H9 (cell line): ENCODE measurements at regions not wholly inside any gene's neighbourhood (a gene's known extent, or its start where the extent isn't known, plus 50 kb on each side); places are given as distances from the start of the nearest gene placed in this dataset.

ENCODE experiments used
- DNase-seq: peaks from one replicate; pipeline ENCODE4 v3.0.0-alpha.2; 2017
- H2AFZ ChIP-seq: one replicate; pipeline ENCODE4 v1.6.1; 2013; ENCODE audit warnings: mild to moderate bottlenecking, low read length, control low read depth, moderate library complexity
- H2AK5ac ChIP-seq: 2 replicates; pipeline ENCODE4 v1.6.1; 2013; ENCODE audit warnings: low read length, control low read depth, mixed read lengths; ENCODE audit not compliant: insufficient read length
- H2BK120ac ChIP-seq: one replicate; pipeline ENCODE4 v1.6.1; 2013; ENCODE audit warnings: low read depth, mild to moderate bottlenecking, low read length, control low read depth, inconsistent platforms; ENCODE audit not compliant: poor library complexity, severe bottlenecking
- H2BK12ac ChIP-seq: 2 replicates; pipeline ENCODE4 v1.6.1; 2013; ENCODE audit warnings: low read length, control low read depth, mixed read lengths, low read depth; ENCODE audit not compliant: insufficient read length
- H2BK15ac ChIP-seq: 2 replicates; pipeline ENCODE4 v1.6.1; 2013; ENCODE audit warnings: low read depth, low read length, control low read depth
- H2BK20ac ChIP-seq: one replicate; pipeline ENCODE4 v1.6.1; 2013; ENCODE audit warnings: low read depth, mild to moderate bottlenecking, low read length, control low read depth, inconsistent platforms; ENCODE audit not compliant: poor library complexity, severe bottlenecking
- H2BK5ac ChIP-seq: 2 replicates; pipeline ENCODE4 v1.6.1; 2013; ENCODE audit warnings: low read length, control low read depth, mixed read lengths; ENCODE audit not compliant: insufficient read length
- H3K14ac ChIP-seq: 2 replicates; pipeline ENCODE4 v1.6.1; 2013; ENCODE audit warnings: low read length, control low read depth; ENCODE audit not compliant: insufficient read depth
- H3K18ac ChIP-seq: 2 replicates; pipeline ENCODE4 v1.6.1; 2013; ENCODE audit warnings: low read depth, mild to moderate bottlenecking, mixed read lengths, low read length, control low read depth; ENCODE audit not compliant: insufficient read length
- H3K23ac ChIP-seq: 2 replicates; pipeline ENCODE4 v1.6.1; 2013; ENCODE audit warnings: low read length, control low read depth, mixed read lengths, low read depth; ENCODE audit not compliant: insufficient read length
- H3K23me2 ChIP-seq: 2 replicates; pipeline ENCODE4 v1.6.1; 2013; ENCODE audit warnings: low read depth, mild to moderate bottlenecking, mixed read lengths, low read length, control low read depth; ENCODE audit not compliant: insufficient read length, poor library complexity, severe bottlenecking
- H3K27ac ChIP-seq: 2 replicates; pipeline ENCODE4 v1.5.1; 2013; ENCODE audit warnings: low read length, control low read depth, mixed read lengths, low read depth; ENCODE audit not compliant: insufficient read length
- H3K27me3 ChIP-seq: 2 replicates; pipeline ENCODE4 v1.6.1; 2013; ENCODE audit warnings: low read length, control low read depth, inconsistent platforms; ENCODE audit not compliant: insufficient read depth
- H3K4ac ChIP-seq: 2 replicates; pipeline ENCODE4 v1.6.1; 2013; ENCODE audit warnings: low read depth, mild to moderate bottlenecking, control low read depth, inconsistent platforms, low read length, moderate library complexity
- H3K4me1 ChIP-seq: 2 replicates; pipeline ENCODE4 v1.6.1; 2013; ENCODE audit warnings: low read length, control low read depth, inconsistent platforms; ENCODE audit not compliant: insufficient read depth
- H3K4me2 ChIP-seq: 2 replicates; pipeline ENCODE4 v1.6.1; 2013; ENCODE audit warnings: low read length, control low read depth, mixed read lengths; ENCODE audit not compliant: insufficient read length, insufficient read depth
- H3K56ac ChIP-seq: 2 replicates; pipeline ENCODE4 v1.6.1; 2013; ENCODE audit warnings: low read depth, mild to moderate bottlenecking, mixed read lengths, low read length, control low read depth; ENCODE audit not compliant: insufficient read length
- H3K79me1 ChIP-seq: 2 replicates; pipeline ENCODE4 v1.6.1; 2013; ENCODE audit warnings: low read depth, mild to moderate bottlenecking, moderate library complexity, low read length, control low read depth, inconsistent platforms; ENCODE audit not compliant: insufficient read depth, poor library complexity, severe bottlenecking
- H3K79me2 ChIP-seq: 2 replicates; pipeline ENCODE4 v1.6.1; 2013; ENCODE audit warnings: low read length, control low read depth, inconsistent platforms; ENCODE audit not compliant: insufficient read depth
- H3K9ac ChIP-seq: 2 replicates; pipeline ENCODE4 v1.6.1; 2013; ENCODE audit warnings: low read length, control low read depth, mixed read lengths; ENCODE audit not compliant: insufficient read length; ENCODE audit errors: extremely low read depth
- H3K9me3 ChIP-seq: one replicate; pipeline ENCODE4 v1.6.1; 2013; ENCODE audit warnings: low read depth, low read length, inconsistent platforms; ENCODE audit not compliant: control insufficient read depth
- H3T11ph ChIP-seq: one replicate; pipeline ENCODE4 v1.6.1; 2013; ENCODE audit warnings: mild to moderate bottlenecking, low read length, control low read depth, inconsistent platforms
- H4K20me1 ChIP-seq: one replicate; pipeline ENCODE4 v1.6.1; 2013; ENCODE audit not compliant: control insufficient read depth, insufficient read length, insufficient read depth
- H4K5ac ChIP-seq: 2 replicates; pipeline ENCODE4 v1.6.1; 2013; ENCODE audit warnings: low read depth, mild to moderate bottlenecking, mixed read lengths, low read length, control low read depth; ENCODE audit not compliant: insufficient read length
- H4K8ac ChIP-seq: replicated peaks from 2 replicates; pipeline ENCODE4 v1.6.1; 2013; ENCODE audit warnings: low read length, control low read depth, mixed read lengths, low read depth; ENCODE audit not compliant: insufficient read length
- H4K91ac ChIP-seq: 2 replicates; pipeline ENCODE4 v1.6.1; 2013; ENCODE audit warnings: low read depth, mild to moderate bottlenecking, moderate library complexity, mixed read lengths, low read length, control low read depth; ENCODE audit not compliant: insufficient read length
- H3K27ac Mint-ChIP-seq, 3 experiments: 2 replicates in 2 of 3; 3 replicates in 1 of 3; pipeline ENCODE4 v1.8.0; 2020 to 2021; ENCODE audit warnings: mixed read lengths in 3 of 3, mild to moderate bottlenecking in 1 of 3, moderate library complexity in 1 of 3
- H3K27me3 Mint-ChIP-seq: 2 replicates; pipeline ENCODE4 v1.8.0; 2021; ENCODE audit warnings: low read depth, mild to moderate bottlenecking, moderate library complexity, mixed read lengths
- H3K36me3 Mint-ChIP-seq, 3 experiments: 2 replicates in 2 of 3; 3 replicates in 1 of 3; pipeline ENCODE4 v1.8.0; 2020 to 2021; ENCODE audit warnings: low read depth in 3 of 3, mixed read lengths in 3 of 3; ENCODE audit not compliant: insufficient read depth in 1 of 3
- H3K4me1 Mint-ChIP-seq, 2 experiments: 2 replicates each; pipeline ENCODE4 v1.8.0; 2020; ENCODE audit warnings: mixed read lengths in 2 of 2
- H3K4me3 Mint-ChIP-seq, 2 experiments: 2 replicates in 1 of 2; 3 replicates in 1 of 2; pipeline ENCODE4 v1.8.0; 2020 to 2021; ENCODE audit warnings: mild to moderate bottlenecking in 2 of 2, mixed read lengths in 2 of 2, moderate library complexity in 1 of 2
- H3K9me3 Mint-ChIP-seq, 2 experiments: 2 replicates in 1 of 2; 3 replicates in 1 of 2; pipeline ENCODE4 v1.8.0; 2020; ENCODE audit warnings: mild to moderate bottlenecking in 2 of 2, mixed read lengths in 2 of 2, moderate library complexity in 1 of 2
- WGBS: extraction: QIAGEN DNeasy Blood & Tissue Kit; methylation state at CpG from one replicate; pipeline ENCODE4 v1.1.7; 2013; ENCODE audit warnings: missing lambda C conversion rate, low lambda C conversion rate, mixed read lengths; ENCODE audit not compliant: insufficient read length; ENCODE audit errors: extremely low coverage; 5-methylcytosine and 5-hydroxymethylcytosine counted together
- TF ChIP-seq, protein P1 (sequence below): fragments of 200-600 bp; sonication (generic); conservative IDR thresholded peaks from 3 replicates; pipeline ENCODE4 v1.8.0; 2021; ENCODE audit warnings: antibody characterized with exemption, mild to moderate bottlenecking

DNA sequence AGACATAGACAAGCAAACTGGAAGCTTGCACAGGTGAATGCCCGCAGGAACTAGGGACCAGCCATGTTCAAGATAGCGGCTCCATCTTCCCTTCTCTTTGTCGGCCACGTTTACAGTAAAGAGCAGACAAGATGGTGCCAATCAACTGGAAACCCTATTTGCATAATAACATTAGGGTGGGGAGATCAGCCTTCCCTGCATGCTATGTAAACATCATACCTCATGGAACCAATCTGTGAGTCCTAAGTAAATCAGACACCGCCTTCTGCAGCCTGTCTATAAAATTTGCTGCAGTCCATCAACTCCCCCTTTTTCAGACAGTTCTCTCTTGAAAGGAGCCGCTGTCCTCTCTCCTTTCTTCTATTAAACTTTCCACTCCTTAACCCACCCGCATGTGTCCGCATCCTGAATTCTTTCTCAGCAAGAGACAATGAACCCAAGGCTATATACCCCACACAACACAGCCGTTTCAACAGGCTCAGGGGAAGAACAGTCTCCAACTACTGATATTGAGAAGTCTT lies 384.4 kb downstream of the EIPR1 start:
- Histone ChIP-seq H2AK5ac (no peak overlapping the region), H2AFZ (no peak overlapping the region), H3K14ac (no peak overlapping the region), H3K27me3 (no peaks in the 10 kb centered on the region), H4K5ac (no peak overlapping the region), H2BK12ac (no peak overlapping the region), H4K20me1 (no peaks in the 10 kb centered on the region), H2BK15ac (no peak overlapping the region), H3T11ph (no peak overlapping the region), H3K27ac (no peak overlapping the region), H2BK5ac (no peak overlapping the region), H3K4me2 (no peak overlapping the region), H3K9me3 (no peaks in the 10 kb centered on the region), H4K8ac (no peak overlapping the region), H3K23me2 (no peaks in the 10 kb centered on the region), H3K79me2 (no peaks in the 10 kb centered on the region), H3K9ac (no peak overlapping the region), H3K56ac (no peak overlapping the region), H4K91ac (no peak overlapping the region), H2BK120ac (no peak overlapping the region), H3K4ac (no peak overlapping the region), H3K18ac (no peak overlapping the region), H2BK20ac (no peak overlapping the region), H3K79me1 (no peaks in the 10 kb centered on the region), H3K4me1 (no peaks in the 10 kb centered on the region), H3K23ac (no peak overlapping the region)
- no peak for DNase-seq
- TF ChIP-seq, protein P1, sequence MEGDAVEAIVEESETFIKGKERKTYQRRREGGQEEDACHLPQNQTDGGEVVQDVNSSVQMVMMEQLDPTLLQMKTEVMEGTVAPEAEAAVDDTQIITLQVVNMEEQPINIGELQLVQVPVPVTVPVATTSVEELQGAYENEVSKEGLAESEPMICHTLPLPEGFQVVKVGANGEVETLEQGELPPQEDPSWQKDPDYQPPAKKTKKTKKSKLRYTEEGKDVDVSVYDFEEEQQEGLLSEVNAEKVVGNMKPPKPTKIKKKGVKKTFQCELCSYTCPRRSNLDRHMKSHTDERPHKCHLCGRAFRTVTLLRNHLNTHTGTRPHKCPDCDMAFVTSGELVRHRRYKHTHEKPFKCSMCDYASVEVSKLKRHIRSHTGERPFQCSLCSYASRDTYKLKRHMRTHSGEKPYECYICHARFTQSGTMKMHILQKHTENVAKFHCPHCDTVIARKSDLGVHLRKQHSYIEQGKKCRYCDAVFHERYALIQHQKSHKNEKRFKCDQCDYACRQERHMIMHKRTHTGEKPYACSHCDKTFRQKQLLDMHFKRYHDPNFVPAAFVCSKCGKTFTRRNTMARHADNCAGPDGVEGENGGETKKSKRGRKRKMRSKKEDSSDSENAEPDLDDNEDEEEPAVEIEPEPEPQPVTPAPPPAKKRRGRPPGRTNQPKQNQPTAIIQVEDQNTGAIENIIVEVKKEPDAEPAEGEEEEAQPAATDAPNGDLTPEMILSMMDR: no peak
- H3K4me1 Mint-ChIP-seq: peaks cover 0 to 4% of the 10 kb centered on the region in 2 experiments; a peak in 1 of 4 replicates
- no peak overlapping the region for H3K27ac Mint-ChIP-seq
- H3K9me3 Mint-ChIP-seq: peaks cover 14% of the 10 kb centered on the region in 2 experiments
- H3K36me3 Mint-ChIP-seq: peaks cover 0 to 11% (median 3%) of the 10 kb centered on the region in 3 experiments; a peak in 6 of 7 replicates
- no peak overlapping the region for H3K4me3 Mint-ChIP-seq
- WGBS: no CpG with 5 or more reads among the region's 9 CpGs
- no peaks in the 10 kb centered on the region; the same call in 1 of the 2 replicates for H3K27me3 Mint-ChIP-seq
